Heart right ventricle (tissue), 16 donors: ENCODE measurements at regions not wholly inside any gene's neighbourhood (a gene's known extent, or its start where the extent isn't known, plus 50 kb on each side); places are given as distances from the start of the nearest gene placed in this dataset.
"Not testable (repeated sequence)": the region's sequence is repeated elsewhere in the genome, so short reads cannot be mapped to it uniquely, and the experiment has no call there.

Experiments used
- ATAC-seq, 8 donors: fragments of 200-7000 bp; cut with Tn5 transposase; one replicate each; pipeline ENCODE4 v1.9.1; 2020; ENCODE audit warnings: mild to moderate bottlenecking in 8 of 8, moderate library complexity in 8 of 8, moderate number of reproducible peaks in 1 of 8
- DNase-seq, 2 donors: peaks; one replicate each; pipeline ENCODE4 v3.0.0-alpha.2; 2020
- H3K27ac ChIP-seq, 10 donors: fragments of 200-600 bp; sonication (generic) in 2 of 10; one replicate each; pipeline versions ENCODE4 v1.5.0 to v1.8.0; 2020 to 2022; ENCODE audit warnings: mild to moderate bottlenecking in 3 of 10
- H3K27me3 ChIP-seq, 7 donors: fragments of 200-600 bp; one replicate each; pipeline ENCODE4 v1.8.0; 2021 to 2022; ENCODE audit warnings: mild to moderate bottlenecking in 2 of 7
- H3K36me3 ChIP-seq, 9 donors: fragments of 200-600 bp; sonication (generic) in 1 of 9; one replicate each; pipeline versions ENCODE4 v1.5.0 to v1.8.0; 2020 to 2022; ENCODE audit warnings: mild to moderate bottlenecking in 2 of 9
- H3K4me1 ChIP-seq, 9 donors: fragments of 200-600 bp; sonication (generic) in 1 of 9; one replicate each; pipeline versions ENCODE4 v1.5.0 to v1.8.0; 2020 to 2022; ENCODE audit warnings: mild to moderate bottlenecking in 4 of 9
- H3K4me3 ChIP-seq, 10 donors: fragments of 200-600 bp; sonication (generic) in 2 of 10; one replicate each; pipeline versions ENCODE4 v1.5.0 to v1.8.0; 2020 to 2022; ENCODE audit warnings: mild to moderate bottlenecking in 7 of 10, moderate library complexity in 2 of 10
- H3K9me3 ChIP-seq, 11 donors: fragments of 200-600 bp in 10 of 11; sonication (generic) in 2 of 11; one replicate each; pipeline versions ENCODE4 v1.5.0 to v1.8.0; 2013 to 2022; ENCODE audit warnings: mild to moderate bottlenecking in 2 of 11, control low read depth in 1 of 11, moderate library complexity in 1 of 11
- CTCF ChIP-seq, 9 donors: fragments of 200-600 bp; sonication (generic) in 2 of 9; IDR thresholded peaks; one replicate each; pipeline versions ENCODE4 v1.5.0 to v1.8.0; 2021 to 2022; ENCODE audit warnings: antibody characterized with exemption in 9 of 9, mild to moderate bottlenecking in 5 of 9, moderate library complexity in 1 of 9
- whole genome bisulfite sequencing, 2 donors: extraction: QIAGEN DNeasy Blood & Tissue Kit; methylation state at CpG; one replicate each; pipeline ENCODE4 v1.1.7; 2013; ENCODE audit warnings: inconsistent platforms in 1 of 2; 5-methylcytosine and 5-hydroxymethylcytosine counted together
- intact Hi-C, 10 donors: fragments of 100-400 bp; cut with DNase I; formaldehyde crosslinking; loops; one replicate each; pipeline versions ENCODE4 v1.11.1 to v1.14.2; 2022
- donor health status: Arrhythmogenic right ventricular cardiomyopathy.
- donor health status: ischemic (EF 13 %, LVEDD 7.1; RV severe dilation, severe dysfunction).
- donor health status: healthy with polysubstance abuse.
- donor health status: DM: no; HTN: yes; CAD: no.
- donor health status: DM: no; HTN: no; CAD: no.
- donor health status: ischemic (EF 25% LVEDD 6.9; RV normal size, moderate dysfunction).
- donor health status: ischemic (EF 25% LVEDD 5.7; RV mildly dilated, moderate dysfunction).
- donor health status: healthy.
- donor health status: DM: yes; HTN: yes; CAD: no.
- donor health status: Ischemic cardiomyopathy.
- donor health status: ischemic (EF 35%, LVEDD 5.7; RV mildly dilated, moderate dysfunction).
- donor health status: nonischemic (EF 11% LVEDD 7.7; RV severe dilation, severe dysfunction).
- donor health status: DM: yes; HTN: yes; CAD: no.
- donor health status: PGD.
- donor health status: ischemic (EF 29% LVEDD 5.4; RV normal size, mild dysfunction).
- donor health status: nonischemic (EF 23%, LVEDD 6.1; RV moderate dilation, normal function).

- no peaks in the 10 kb centered on the region for H3K4me1 ChIP-seq
- no peak for TF ChIP-seq CTCF (IDR thresholded peaks at IDR 0.05)
- H3K27ac ChIP-seq, result no peak overlapping the region
- intact Hi-C loops, result no loop called here
- no peaks in the 10 kb centered on the region for H3K36me3 ChIP-seq
- 87 to 90% methylated on average over 20 of the region's 20 CpGs for WGBS, 2 donors
- H3K4me3 ChIP-seq, result no peak overlapping the region
- H3K27me3 ChIP-seq, result no peaks in the 10 kb centered on the region
- ATAC-seq (no peak), DNase-seq (no peak)
- peaks cover 0 to 51% (median 0%) of the 10 kb centered on the region in 11 donors for H3K9me3 ChIP-seq
Measured at GRCh38 chr5:12662545-12663314, 758.5 kb upstream of the CTNND2 start.

- ATAC-seq (no peak), DNase-seq (no peak)
- Histone ChIP-seq H3K4me3 (no peak overlapping the region), H3K36me3 (no peaks in the 10 kb centered on the region), H3K27ac (no peak overlapping the region), H3K4me1 (no peaks in the 10 kb centered on the region), H3K9me3 (peaks cover 0 to 60% (median 4%) of the 10 kb centered on the region in 11 donors), H3K27me3 (no peaks in the 10 kb centered on the region)
- 92% methylated on average over 32 to 33 of the region's 33 CpGs for WGBS, 2 donors
- no peak for TF ChIP-seq CTCF (IDR thresholded peaks at IDR 0.05)
- intact Hi-C loops, result no loop called here
Measured at GRCh38 chr5:12661617-12662370, 757.5 kb upstream of the CTNND2 start.

GRCh38 chr5:12660279-12661107 is 756.2 kb upstream of the CTNND2 start:
- H3K27ac ChIP-seq, H3K4me3 ChIP-seq, DNase-seq, H3K27me3 ChIP-seq, intact Hi-C loops, H3K4me1 ChIP-seq, ATAC-seq, H3K36me3 ChIP-seq: not testable (repeated sequence)
- WGBS, 2 donors, result 89 to 92% methylated on average over 23 to 24 of the region's 24 CpGs
- peaks cover 0 to 66% (median 5%) of the 10 kb centered on the region in 11 donors for H3K9me3 ChIP-seq

- DNase-seq (no peak), ATAC-seq (no peak)
- no peak overlapping the region for H3K27ac ChIP-seq
- intact Hi-C loops, result no loop called here
- H3K36me3 ChIP-seq, result no peaks in the 10 kb centered on the region
- no peak overlapping the region for H3K4me3 ChIP-seq
- H3K27me3 ChIP-seq, result no peaks in the 10 kb centered on the region
- no peaks in the 10 kb centered on the region for H3K4me1 ChIP-seq
- WGBS, 2 donors, result 84 to 86% methylated on average over 4 of the region's 4 CpGs
- H3K9me3 ChIP-seq, result peaks cover 0 to 66% (median 5%) of the 10 kb centered on the region in 11 donors
- TF ChIP-seq CTCF (IDR thresholded peaks at IDR 0.05), result no peak
Measured at GRCh38 chr5:12659686-12660085, 755.4 kb upstream of the CTNND2 start.
